ENCODE measurements at regions not wholly inside any gene's neighbourhood (a gene's known extent, or its start where the extent isn't known, plus 50 kb on each side); places are given as distances from the start of the nearest gene placed in this dataset.

GRCh38 chr10:105359708-105360107 is 718.6 kb downstream of the SORCS3 start:
- CTCF ChIA-PET, result no interaction called here
- DNase-seq, result no peak
- Mint-ChIP-seq H3K4me3 (no peak overlapping the region), H3K27ac (no peak overlapping the region), H3K27me3 (no peaks in the 10 kb centered on the region), H3K9me3 (peaks cover 1% of the 10 kb centered on the region), H3K36me3 (no peaks in the 10 kb centered on the region), H3K4me1 (no peaks in the 10 kb centered on the region)

- DNase-seq, result no peak
- CTCF ChIA-PET, result no interaction called here
- H3K27me3 Mint-ChIP-seq, result no peaks in the 10 kb centered on the region
- no peaks in the 10 kb centered on the region for H3K36me3 Mint-ChIP-seq
- no peaks in the 10 kb centered on the region for H3K4me1 Mint-ChIP-seq
- H3K4me3 Mint-ChIP-seq, result no peak overlapping the region
- H3K27ac Mint-ChIP-seq, result no peak overlapping the region
- peaks cover 1% of the 10 kb centered on the region for H3K9me3 Mint-ChIP-seq
Observed at GRCh38 chr10:105358911-105359310, 717.8 kb downstream of the SORCS3 start.

GRCh38 chr10:105356626-105357025 is 715.5 kb downstream of the SORCS3 start:
- DNase-seq, result no peak
- Mint-ChIP-seq H3K27ac (no peak overlapping the region), H3K4me3 (no peak overlapping the region), H3K36me3 (no peaks in the 10 kb centered on the region), H3K9me3 (no peaks in the 10 kb centered on the region), H3K4me1 (no peaks in the 10 kb centered on the region), H3K27me3 (no peaks in the 10 kb centered on the region)
- CTCF ChIA-PET, result no interaction called here

- Mint-ChIP-seq H3K27me3 (no peaks in the 10 kb centered on the region), H3K36me3 (no peaks in the 10 kb centered on the region), H3K27ac (no peak overlapping the region), H3K4me3 (no peak overlapping the region), H3K4me1 (no peaks in the 10 kb centered on the region), H3K9me3 (no peaks in the 10 kb centered on the region)
- no peak for DNase-seq
- CTCF ChIA-PET, result no interaction called here
Observed at GRCh38 chr10:105354010-105354409, 712.9 kb downstream of the SORCS3 start.

- H3K36me3 Mint-ChIP-seq, result no peaks in the 10 kb centered on the region
- CTCF ChIA-PET, result no interaction called here
- no peak overlapping the region for H3K27ac Mint-ChIP-seq
- H3K4me1 Mint-ChIP-seq, result no peaks in the 10 kb centered on the region
- H3K9me3 Mint-ChIP-seq, result no peaks in the 10 kb centered on the region
- no peaks in the 10 kb centered on the region for H3K27me3 Mint-ChIP-seq
- H3K4me3 Mint-ChIP-seq, result no peak overlapping the region
- DNase-seq, result no peak
Observed at GRCh38 chr10:105352827-105353226, 711.7 kb downstream of the SORCS3 start.

GRCh38 chr10:105352281-105352680 is 711.2 kb downstream of the SORCS3 start:
- H3K27me3 Mint-ChIP-seq, result no peaks in the 10 kb centered on the region
- H3K4me1 Mint-ChIP-seq, result no peaks in the 10 kb centered on the region
- no peak for DNase-seq
- CTCF ChIA-PET, result no interaction called here
- H3K36me3 Mint-ChIP-seq, result no peaks in the 10 kb centered on the region
- H3K4me3 Mint-ChIP-seq, result no peak overlapping the region
- no peak overlapping the region for H3K27ac Mint-ChIP-seq
- H3K9me3 Mint-ChIP-seq, result no peaks in the 10 kb centered on the region

GRCh38 chr10:105351187-105351586 is 710.1 kb downstream of the SORCS3 start:
- CTCF ChIA-PET, result no interaction called here
- no peaks in the 10 kb centered on the region for H3K36me3 Mint-ChIP-seq
- H3K9me3 Mint-ChIP-seq, result no peaks in the 10 kb centered on the region
- no peaks in the 10 kb centered on the region for H3K4me1 Mint-ChIP-seq
- H3K27me3 Mint-ChIP-seq, result no peaks in the 10 kb centered on the region
- H3K4me3 Mint-ChIP-seq, result no peak overlapping the region
- no peak overlapping the region for H3K27ac Mint-ChIP-seq
- no peak for DNase-seq

GRCh38 chr10:105347487-105347886 is 706.4 kb downstream of the SORCS3 start:
- Mint-ChIP-seq H3K27ac (no peak overlapping the region), H3K27me3 (no peaks in the 10 kb centered on the region), H3K4me3 (no peak overlapping the region), H3K36me3 (no peaks in the 10 kb centered on the region), H3K9me3 (no peaks in the 10 kb centered on the region), H3K4me1 (no peaks in the 10 kb centered on the region)
- no peak for DNase-seq
- CTCF ChIA-PET, result no interaction called here

- Mint-ChIP-seq H3K4me1 (no peaks in the 10 kb centered on the region), H3K27ac (no peak overlapping the region), H3K36me3 (no peaks in the 10 kb centered on the region), H3K27me3 (no peaks in the 10 kb centered on the region), H3K4me3 (no peak overlapping the region), H3K9me3 (no peaks in the 10 kb centered on the region)
- CTCF ChIA-PET, result no interaction called here
- no peak for DNase-seq
Observed at GRCh38 chr10:105342606-105343005, 701.5 kb downstream of the SORCS3 start.

GRCh38 chr10:105339669-105340068 is 698.6 kb downstream of the SORCS3 start:
- CTCF ChIA-PET, result no interaction called here
- H3K27ac Mint-ChIP-seq, result no peak overlapping the region
- no peaks in the 10 kb centered on the region for H3K4me1 Mint-ChIP-seq
- no peaks in the 10 kb centered on the region for H3K27me3 Mint-ChIP-seq
- no peaks in the 10 kb centered on the region for H3K9me3 Mint-ChIP-seq
- H3K4me3 Mint-ChIP-seq, result no peak overlapping the region
- H3K36me3 Mint-ChIP-seq, result no peaks in the 10 kb centered on the region
- DNase-seq, result no peak

- peaks cover 2% of the 10 kb centered on the region for H3K4me1 Mint-ChIP-seq
- no peaks in the 10 kb centered on the region for H3K36me3 Mint-ChIP-seq
- CTCF ChIA-PET, result no interaction called here
- H3K27me3 Mint-ChIP-seq, result no peaks in the 10 kb centered on the region
- no peak overlapping the region for H3K27ac Mint-ChIP-seq
- no peak for DNase-seq
- H3K4me3 Mint-ChIP-seq, result no peak overlapping the region
- no peaks in the 10 kb centered on the region for H3K9me3 Mint-ChIP-seq
Observed at GRCh38 chr10:105328503-105329133, 687.5 kb downstream of the SORCS3 start.
